SU-DHL-6 (cell line): ENCODE measurements at regions not wholly inside any gene's neighbourhood (a gene's known extent, or its start where the extent isn't known, plus 50 kb on each side); places are given as distances from the start of the nearest gene placed in this dataset.

ENCODE experiments used
- CTCF ChIP-seq: fragments of 200-600 bp; sonication (generic); IDR thresholded peaks from one replicate; pipeline ENCODE4 v1.5.1; 2017; ENCODE audit warnings: antibody characterized with exemption, mild to moderate bottlenecking, low read length, moderate library complexity; ENCODE audit not compliant: insufficient read depth, poor library complexity, severe bottlenecking
- EZH2phosphoT487 ChIP-seq: fragments of 200-600 bp; sonication (generic), shearing (Covaris generic); conservative IDR thresholded peaks from 2 replicates; pipeline ENCODE4 v1.6.1; 2018; ENCODE audit warnings: mild to moderate bottlenecking, antibody characterized with exemption, low read length, moderate library complexity, mixed read lengths

DNA sequence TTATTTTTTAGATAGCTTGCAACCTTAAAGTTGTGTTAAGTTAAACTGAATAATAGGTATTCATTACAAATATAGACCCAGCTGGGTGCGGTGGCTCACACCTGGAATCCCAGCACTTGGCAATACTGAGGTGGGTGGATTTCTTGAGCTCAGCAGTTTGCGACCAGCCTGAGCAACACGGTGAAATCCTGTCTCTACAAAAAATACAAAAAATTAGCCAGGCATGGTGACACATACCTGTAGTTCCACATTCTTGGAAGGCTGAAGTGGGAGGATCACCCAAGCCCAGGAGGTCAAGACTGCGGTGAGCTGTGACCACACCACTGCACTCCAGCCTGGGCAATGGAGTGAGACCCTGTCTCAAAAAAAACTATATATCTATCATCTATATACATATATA, 386.5 kb downstream of the PCDH17 start:
- TF ChIP-seq CTCF = no peak
- no peak for TF ChIP-seq EZH2phosphoT487
